Right atrium auricular region (tissue), 2 donors: ENCODE measurements at regions not wholly inside any gene's neighbourhood (a gene's known extent, or its start where the extent isn't known, plus 50 kb on each side); places are given as distances from the start of the nearest gene placed in this dataset.

Experiments used
- DNase-seq: peaks from one replicate; pipeline ENCODE4 v3.0.0-alpha.2; 2019; ENCODE audit warnings: low spot score
- H3K27ac ChIP-seq, 2 donors: fragments of 200-600 bp; sonication (generic); 1 replicate in 1 of 2; 2 replicates in 1 of 2; pipeline ENCODE4 v1.5.1; 2016 to 2019
- H3K27me3 ChIP-seq, 2 donors: fragments of 200-600 bp; sonication (generic); one replicate each; pipeline versions ENCODE4 v1.5.1 to v1.6.0; 2017 to 2019
- H3K36me3 ChIP-seq: fragments of 200-600 bp; sonication (generic); one replicate; pipeline ENCODE4 v1.5.1; 2016
- H3K4me1 ChIP-seq, 2 donors: fragments of 200-600 bp; sonication (generic); one replicate each; pipeline versions ENCODE4 v1.5.1 to v1.6.0; 2017 to 2019
- H3K4me3 ChIP-seq, 2 donors: fragments of 200-600 bp; sonication (generic); 1 replicate in 1 of 2; 2 replicates in 1 of 2; pipeline ENCODE4 v1.5.1; 2017 to 2019; ENCODE audit warnings: mild to moderate bottlenecking in 1 of 2, moderate library complexity in 1 of 2
- H3K9me3 ChIP-seq, 2 donors: fragments of 200-600 bp; sonication (generic); one replicate each; pipeline ENCODE4 v1.5.1; 2019
- TF ChIP-seq, protein P1 (sequence below), 2 donors: fragments of 200-600 bp; sonication (generic); IDR thresholded peaks; one replicate each; pipeline ENCODE4 v1.5.1; 2019; ENCODE audit warnings: antibody characterized with exemption in 2 of 2

DNA sequence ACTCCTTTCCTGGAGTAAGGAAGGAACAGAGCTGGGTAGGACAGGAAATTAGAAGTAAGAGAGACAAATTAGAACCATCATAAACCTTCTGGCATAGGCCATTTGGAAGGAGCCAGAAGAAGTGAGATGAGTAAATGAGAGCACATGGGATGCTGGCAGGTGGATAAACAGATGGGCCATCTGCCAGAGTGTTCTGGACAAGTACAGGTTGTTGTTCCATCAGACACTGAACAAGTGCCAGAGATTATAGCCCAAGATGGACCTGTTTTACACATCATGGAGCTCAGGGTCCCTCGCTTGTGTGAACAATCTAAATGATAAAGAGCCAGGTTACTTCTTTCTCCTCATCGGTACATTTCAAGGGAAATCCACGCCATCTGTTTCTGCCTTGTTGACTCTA is 200.3 kb downstream of the HHIPL2 start:
- TF ChIP-seq, protein P1, sequence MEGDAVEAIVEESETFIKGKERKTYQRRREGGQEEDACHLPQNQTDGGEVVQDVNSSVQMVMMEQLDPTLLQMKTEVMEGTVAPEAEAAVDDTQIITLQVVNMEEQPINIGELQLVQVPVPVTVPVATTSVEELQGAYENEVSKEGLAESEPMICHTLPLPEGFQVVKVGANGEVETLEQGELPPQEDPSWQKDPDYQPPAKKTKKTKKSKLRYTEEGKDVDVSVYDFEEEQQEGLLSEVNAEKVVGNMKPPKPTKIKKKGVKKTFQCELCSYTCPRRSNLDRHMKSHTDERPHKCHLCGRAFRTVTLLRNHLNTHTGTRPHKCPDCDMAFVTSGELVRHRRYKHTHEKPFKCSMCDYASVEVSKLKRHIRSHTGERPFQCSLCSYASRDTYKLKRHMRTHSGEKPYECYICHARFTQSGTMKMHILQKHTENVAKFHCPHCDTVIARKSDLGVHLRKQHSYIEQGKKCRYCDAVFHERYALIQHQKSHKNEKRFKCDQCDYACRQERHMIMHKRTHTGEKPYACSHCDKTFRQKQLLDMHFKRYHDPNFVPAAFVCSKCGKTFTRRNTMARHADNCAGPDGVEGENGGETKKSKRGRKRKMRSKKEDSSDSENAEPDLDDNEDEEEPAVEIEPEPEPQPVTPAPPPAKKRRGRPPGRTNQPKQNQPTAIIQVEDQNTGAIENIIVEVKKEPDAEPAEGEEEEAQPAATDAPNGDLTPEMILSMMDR (IDR thresholded peaks at IDR 0.05), result no peak
- no peak overlapping the region for H3K27ac ChIP-seq
- no peaks in the 10 kb centered on the region for H3K36me3 ChIP-seq
- no peak overlapping the region for H3K4me3 ChIP-seq
- H3K4me1 ChIP-seq, result no peaks in the 10 kb centered on the region
- no peak for DNase-seq
- no peaks in the 10 kb centered on the region for H3K27me3 ChIP-seq
- H3K9me3 ChIP-seq, result no peaks in the 10 kb centered on the region

DNA sequence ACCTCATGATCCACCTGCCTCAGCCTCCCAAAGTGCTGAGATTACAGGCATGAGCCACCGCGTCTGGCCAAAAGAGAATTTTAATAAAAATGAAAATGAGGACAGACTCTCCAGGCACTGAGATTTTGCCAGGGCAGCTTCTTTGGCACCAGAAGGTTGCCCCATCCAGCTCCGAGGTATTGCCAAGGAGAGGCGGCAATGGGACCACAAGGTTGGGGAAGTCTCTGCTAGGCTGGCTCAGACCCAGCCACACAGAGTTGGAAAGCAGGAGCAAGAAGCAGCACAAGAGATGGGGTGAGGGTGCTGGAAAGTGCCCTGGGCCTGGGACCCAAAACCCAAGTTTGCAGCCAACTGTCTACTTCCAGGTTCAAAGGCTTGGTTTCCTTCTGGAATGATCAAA is 200.9 kb downstream of the HHIPL2 start:
- no peak overlapping the region for H3K4me3 ChIP-seq
- no peaks in the 10 kb centered on the region for H3K36me3 ChIP-seq
- TF ChIP-seq, protein P1 (IDR thresholded peaks at IDR 0.05), result no peak
- no peaks in the 10 kb centered on the region for H3K27me3 ChIP-seq
- no peaks in the 10 kb centered on the region for H3K4me1 ChIP-seq
- DNase-seq, result no peak
- H3K27ac ChIP-seq, result no peak overlapping the region
- H3K9me3 ChIP-seq, result no peaks in the 10 kb centered on the region

DNA sequence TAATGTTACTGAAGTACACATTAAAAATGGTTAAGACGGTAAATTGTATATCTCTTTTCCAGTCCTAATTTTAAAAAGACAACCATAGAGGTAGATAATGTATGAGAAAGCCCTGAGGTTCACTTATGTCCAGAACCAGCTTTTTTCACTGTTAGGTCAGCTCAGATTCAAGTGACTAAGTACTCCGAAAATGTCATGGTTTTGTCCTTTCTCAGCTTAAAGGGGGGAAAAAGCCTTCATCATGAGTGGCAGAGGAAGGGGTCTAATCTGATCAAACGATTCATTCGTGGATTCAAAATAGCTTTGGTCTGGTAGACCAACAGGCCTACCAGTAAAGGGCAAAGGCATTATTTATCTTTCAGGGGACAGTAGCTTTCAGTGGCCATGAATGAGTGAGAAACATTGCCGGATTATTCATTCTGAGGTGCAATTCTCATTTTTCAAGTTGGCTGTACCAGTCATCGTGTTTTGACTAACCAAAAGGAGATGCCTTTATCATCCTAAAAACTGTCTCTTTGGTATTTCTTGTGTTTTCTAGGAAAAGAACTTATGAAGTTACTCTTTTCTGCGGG is 208.4 kb downstream of the HHIPL2 start:
- no peak for DNase-seq
- Histone ChIP-seq H3K27ac (no peak overlapping the region), H3K27me3 (no peaks in the 10 kb centered on the region)

DNA sequence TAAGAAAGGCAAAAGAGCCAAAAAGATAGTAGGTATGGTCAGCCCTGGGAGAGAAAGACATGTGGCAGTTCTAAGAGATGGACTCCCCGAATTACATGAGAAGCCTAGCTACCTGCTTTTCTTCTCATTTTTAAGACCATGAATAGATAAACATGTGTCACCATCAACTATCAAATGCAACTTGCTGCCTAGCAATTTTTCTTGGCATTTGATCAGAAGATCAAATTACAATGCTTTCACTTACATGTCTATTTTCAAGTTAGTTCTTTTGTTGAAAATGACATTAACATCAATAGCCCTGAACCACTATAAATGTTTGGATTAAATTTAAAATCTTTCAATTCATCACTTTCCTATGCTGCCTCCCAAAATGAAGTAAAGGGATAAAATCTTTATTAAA is 212.3 kb downstream of the HHIPL2 start:
- no peaks in the 10 kb centered on the region for H3K36me3 ChIP-seq
- no peaks in the 10 kb centered on the region for H3K9me3 ChIP-seq
- TF ChIP-seq, protein P1 (IDR thresholded peaks at IDR 0.05), result no peak
- DNase-seq, result no peak
- H3K27ac ChIP-seq, result no peak overlapping the region
- H3K4me1 ChIP-seq, result no peaks in the 10 kb centered on the region
- H3K27me3 ChIP-seq, result no peaks in the 10 kb centered on the region
- no peak overlapping the region for H3K4me3 ChIP-seq

More for the DNA sequence above, 208.4 kb downstream of the HHIPL2 start:
- Histone ChIP-seq H3K4me3 (no peak overlapping the region), H3K9me3 (no peaks in the 10 kb centered on the region), H3K4me1 (no peaks in the 10 kb centered on the region), H3K36me3 (no peaks in the 10 kb centered on the region)
- TF ChIP-seq, protein P1 (IDR thresholded peaks at IDR 0.05), result no peak

DNA sequence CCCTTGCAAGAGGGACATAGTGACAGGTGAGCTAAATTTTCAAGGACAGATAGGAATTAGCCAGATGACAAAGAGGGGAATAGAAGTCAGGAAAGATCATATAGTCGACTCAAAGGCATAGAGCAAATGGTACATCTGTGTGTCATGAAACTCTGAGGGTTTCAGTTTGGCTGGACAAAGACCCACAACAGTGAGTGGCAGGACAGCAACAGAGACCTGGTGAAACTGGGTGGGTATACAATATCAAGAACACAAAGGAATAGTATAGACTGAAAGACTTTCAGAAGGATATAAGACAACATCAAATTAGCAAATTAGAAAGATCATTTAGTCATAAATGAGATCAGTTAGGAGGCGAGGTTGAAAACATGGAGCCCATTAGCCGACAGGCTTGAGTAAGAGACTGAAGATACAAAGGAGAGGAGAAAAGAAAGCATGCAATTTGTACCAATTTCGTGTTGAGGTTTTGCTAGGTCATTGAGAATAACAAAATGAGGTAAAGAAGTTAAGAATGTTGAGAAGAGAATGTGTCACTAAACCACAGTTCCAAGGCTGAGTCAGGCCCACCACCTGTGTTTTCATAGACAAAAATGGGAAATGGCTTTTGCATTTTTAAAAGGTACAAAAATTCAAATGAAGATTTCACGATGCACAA is 213.8 kb downstream of the HHIPL2 start:
- TF ChIP-seq, protein P1 (IDR thresholded peaks at IDR 0.05), result no peak
- Histone ChIP-seq H3K4me1 (no peaks in the 10 kb centered on the region), H3K27ac (no peak overlapping the region), H3K36me3 (no peaks in the 10 kb centered on the region), H3K27me3 (no peaks in the 10 kb centered on the region), H3K9me3 (no peaks in the 10 kb centered on the region), H3K4me3 (no peak overlapping the region)
- DNase-seq, result no peak

DNA sequence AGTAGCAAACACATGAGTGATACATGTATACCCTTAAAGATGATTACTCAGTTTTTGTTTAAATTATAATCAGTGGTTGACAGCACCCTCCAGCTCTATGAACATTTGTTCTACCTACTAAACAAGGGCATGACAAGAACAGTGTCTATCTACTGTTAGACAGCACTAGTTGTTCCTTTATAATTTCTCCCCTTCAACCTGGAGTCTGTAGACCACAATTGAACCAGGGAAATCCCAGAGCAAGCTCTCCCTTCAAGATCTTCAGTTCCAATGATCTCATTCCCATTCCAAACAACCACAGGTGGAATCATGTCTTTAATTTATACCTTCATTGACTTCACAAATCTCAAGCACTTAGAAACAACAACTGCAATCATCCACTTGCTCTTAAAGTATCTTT is 216.1 kb downstream of the HHIPL2 start:
- TF ChIP-seq, protein P1 (IDR thresholded peaks at IDR 0.05), result no peak
- DNase-seq, result no peak
- no peak overlapping the region for H3K4me3 ChIP-seq
- no peaks in the 10 kb centered on the region for H3K4me1 ChIP-seq
- no peaks in the 10 kb centered on the region for H3K36me3 ChIP-seq
- no peak overlapping the region for H3K27ac ChIP-seq
- H3K27me3 ChIP-seq, result no peaks in the 10 kb centered on the region
- H3K9me3 ChIP-seq, result no peaks in the 10 kb centered on the region
